Ecto neural progenitor cell (in vitro differentiated cells): ENCODE measurements at regions not wholly inside any gene's neighbourhood (a gene's known extent, or its start where the extent isn't known, plus 50 kb on each side); places are given as distances from the start of the nearest gene placed in this dataset.

Source experiments
- DNase-seq: peaks from one replicate; pipeline ENCODE4 v3.0.0-alpha.2; 2018; ENCODE audit warnings: low spot score

DNA sequence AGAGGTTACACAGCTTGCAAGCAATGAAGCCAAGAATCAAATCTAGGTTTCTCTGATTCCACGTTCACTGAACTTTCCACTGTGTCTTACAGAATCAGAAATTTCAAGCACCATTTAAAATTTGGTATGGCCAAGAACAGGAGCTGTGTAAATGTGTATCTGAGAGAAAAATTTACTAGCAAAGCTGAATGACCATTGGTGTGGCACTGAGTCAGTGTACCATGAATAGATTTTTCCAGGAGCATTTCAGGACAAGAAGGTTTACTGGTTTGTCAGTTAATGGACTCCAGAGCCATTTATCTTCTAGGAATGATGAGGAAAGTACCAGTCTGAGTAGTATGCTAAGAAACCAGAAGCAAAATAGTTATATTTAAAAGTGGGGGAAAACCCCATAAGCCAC is 269.4 kb upstream of the FAT3 start:
- no peak for DNase-seq

DNA sequence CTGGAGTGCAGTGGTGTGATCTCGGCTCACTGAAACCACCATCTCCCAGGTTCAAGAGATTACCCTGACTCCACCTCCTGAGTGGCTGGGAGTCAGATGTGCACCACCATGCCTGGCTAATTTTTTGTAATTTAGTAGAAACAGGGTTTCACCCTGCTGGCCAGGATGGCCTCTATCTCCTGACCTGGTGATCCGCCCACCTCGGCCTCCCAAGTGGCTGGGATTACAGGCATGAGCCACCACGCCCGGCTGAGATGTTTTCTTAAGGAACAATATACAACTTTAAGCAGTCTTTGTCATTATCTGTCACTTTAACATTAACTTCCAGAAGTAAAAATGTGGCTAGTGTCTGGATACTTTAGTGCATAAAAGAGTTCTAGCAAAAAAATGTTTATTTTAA is 272.6 kb upstream of the FAT3 start:
- DNase-seq, result no peak

- no peak for DNase-seq
Measured at GRCh38 chr11:91947215-91947820, 277.3 kb upstream of the FAT3 start.

DNA sequence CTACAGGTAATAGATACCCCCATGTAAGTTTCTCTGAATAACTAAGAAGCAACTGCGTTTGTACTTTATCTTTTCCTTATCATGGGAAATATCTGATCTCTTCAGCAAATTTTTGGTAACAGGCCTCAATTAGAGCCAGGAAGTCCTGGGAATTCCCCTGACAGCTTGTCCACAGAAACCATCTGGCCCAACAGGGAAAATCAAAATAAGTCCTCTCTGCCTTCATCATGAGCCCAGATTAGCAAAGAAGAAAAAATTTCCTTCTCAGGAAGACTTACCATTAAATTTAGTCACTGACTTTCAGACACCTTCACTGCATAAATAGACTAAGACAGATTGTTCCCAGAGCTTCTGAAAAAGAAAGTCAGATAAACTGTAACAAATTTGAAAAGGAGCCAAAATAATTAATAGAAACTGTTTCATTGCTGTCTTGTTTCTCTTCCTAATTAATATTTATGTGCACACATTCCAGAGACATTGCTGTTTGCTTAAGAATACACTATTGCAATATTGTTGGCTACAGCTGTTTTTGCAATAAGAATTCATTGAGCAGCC is 278.1 kb upstream of the FAT3 start:
- DNase-seq, result no peak

GRCh38 chr11:91935120-91935519 is 289.5 kb upstream of the FAT3 start:
- no peak for DNase-seq

GRCh38 chr11:91932151-91932821 is 292.3 kb upstream of the FAT3 start:
- no peak for DNase-seq

DNA sequence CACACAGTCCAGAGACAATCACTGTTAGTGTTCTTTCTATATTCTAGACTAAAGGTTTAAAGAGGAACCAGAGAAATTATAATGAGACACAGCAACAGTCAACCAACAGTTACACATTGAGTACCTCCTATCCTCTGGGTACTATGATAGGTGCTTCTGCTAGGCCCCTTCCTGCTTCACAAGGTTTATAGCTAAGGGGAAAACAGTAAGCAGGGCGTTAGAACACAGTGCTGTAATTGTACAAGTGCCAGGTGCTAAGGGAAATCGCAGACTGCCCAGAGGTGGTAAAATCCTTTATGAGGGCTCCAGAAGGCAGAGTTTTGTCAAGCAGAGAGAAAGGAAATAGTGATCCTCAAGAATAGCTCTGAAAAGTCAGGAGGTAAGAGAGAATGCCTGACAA is 297.2 kb upstream of the FAT3 start:
- DNase-seq, result no peak

DNA sequence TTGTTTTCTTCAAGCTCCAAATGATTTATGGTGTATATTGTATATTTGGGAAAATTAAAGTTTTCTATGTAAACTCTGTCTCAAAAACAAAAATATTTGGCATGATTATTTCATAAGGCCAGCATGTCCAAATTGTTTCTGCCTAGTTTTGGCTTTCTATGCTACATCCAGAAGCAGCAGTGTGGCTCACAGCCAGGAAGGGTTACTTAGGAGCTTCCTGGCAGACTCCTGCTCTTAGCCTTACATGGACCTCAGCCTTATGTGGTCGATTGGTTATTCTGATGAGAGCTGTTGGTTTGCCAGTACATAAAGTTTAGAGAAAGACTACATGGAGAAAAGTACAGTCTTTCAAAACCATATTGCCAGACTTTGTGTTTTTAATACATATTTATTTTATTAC is 297.7 kb upstream of the FAT3 start:
- DNase-seq, result no peak

GRCh38 chr11:91922846-91923245 is 301.8 kb upstream of the FAT3 start:
- no peak for DNase-seq

GRCh38 chr11:91921974-91922373 is 302.6 kb upstream of the FAT3 start:
- DNase-seq, result no peak

GRCh38 chr11:91913407-91913806 is 311.2 kb upstream of the FAT3 start:
- DNase-seq, result no peak

- no peak for DNase-seq
Measured at GRCh38 chr11:91912322-91912721, 312.3 kb upstream of the FAT3 start.

GRCh38 chr11:91906871-91907624 is 317.6 kb upstream of the FAT3 start:
- DNase-seq, result no peak

GRCh38 chr11:91904792-91905785 is 319.5 kb upstream of the FAT3 start:
- DNase-seq, result no peak

DNA sequence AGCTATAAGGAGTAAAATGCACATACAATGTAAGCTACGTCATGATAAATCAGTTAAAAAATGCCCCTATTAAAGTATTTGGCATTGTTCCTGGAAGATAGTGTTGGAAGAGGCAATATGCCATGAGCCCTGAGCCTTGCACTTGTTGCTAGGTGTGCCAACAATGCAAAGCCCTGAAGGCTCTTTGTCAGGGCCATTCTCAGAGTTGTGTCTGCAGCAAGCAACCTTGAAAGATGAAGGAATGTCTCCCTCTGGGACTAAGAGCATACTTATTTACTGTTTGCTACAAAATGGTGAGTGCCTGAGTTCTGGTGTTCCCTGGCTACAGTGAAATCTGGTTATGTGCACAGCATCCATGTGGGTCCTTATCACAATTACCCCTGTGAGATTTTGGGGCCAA is 322.3 kb upstream of the FAT3 start:
- DNase-seq, result no peak

DNA sequence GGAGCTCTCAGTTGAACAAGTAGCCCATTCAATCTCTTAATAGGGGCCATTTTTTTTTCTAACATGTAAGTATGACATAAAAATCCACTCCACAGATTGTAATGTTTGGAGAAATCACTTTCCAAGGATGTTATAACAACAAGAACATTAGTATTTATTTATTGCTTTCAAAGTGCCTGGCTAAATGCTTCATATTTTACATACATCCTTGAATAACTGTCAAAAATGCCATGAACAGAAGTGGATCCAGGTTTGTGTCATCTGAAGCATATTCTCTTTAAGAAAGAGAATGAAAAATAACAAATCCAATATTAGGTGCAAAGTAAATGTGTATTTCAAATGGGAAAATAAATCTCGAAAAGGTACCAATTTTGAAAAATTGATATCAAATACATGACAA is 344.0 kb upstream of the FAT3 start:
- DNase-seq, result no peak

DNA sequence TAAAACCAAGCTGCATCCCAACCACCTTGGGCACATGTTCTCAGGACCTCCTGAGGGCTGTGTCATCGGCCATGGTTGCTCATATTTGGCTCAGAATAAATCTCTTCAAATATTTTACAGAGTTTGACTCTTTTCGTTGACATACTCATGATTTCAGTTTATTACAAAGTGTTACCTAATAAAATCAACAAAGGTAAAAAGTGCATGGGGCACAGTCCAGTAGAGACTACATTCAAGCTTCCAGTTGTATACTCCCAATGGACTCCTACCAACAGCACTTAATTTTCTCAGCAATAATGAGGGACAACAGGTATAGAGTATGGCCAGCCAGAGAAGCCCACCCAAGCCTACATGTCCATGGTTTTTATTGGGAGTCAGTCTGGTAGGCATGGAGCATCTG is 347.9 kb upstream of the FAT3 start:
- DNase-seq, result no peak

DNA sequence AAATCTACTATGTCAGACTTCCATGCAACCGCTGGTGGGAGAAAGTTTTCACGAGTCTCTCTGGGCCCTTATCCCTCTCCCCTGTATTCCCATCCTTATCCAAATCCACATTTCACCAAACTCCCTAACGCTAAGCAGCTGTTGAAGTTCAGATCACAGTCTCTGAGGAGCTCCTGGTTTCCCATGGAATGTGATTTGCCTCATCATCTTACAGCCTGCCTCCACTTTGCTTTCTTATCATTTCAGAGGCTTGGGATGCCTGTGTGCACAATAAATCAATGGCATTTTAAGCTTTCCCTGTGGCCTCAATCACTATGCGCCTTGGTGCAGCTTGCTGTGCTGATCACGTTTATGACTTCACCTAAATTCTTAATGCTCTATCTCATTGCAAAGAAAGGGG is 352.4 kb upstream of the FAT3 start:
- no peak for DNase-seq

DNA sequence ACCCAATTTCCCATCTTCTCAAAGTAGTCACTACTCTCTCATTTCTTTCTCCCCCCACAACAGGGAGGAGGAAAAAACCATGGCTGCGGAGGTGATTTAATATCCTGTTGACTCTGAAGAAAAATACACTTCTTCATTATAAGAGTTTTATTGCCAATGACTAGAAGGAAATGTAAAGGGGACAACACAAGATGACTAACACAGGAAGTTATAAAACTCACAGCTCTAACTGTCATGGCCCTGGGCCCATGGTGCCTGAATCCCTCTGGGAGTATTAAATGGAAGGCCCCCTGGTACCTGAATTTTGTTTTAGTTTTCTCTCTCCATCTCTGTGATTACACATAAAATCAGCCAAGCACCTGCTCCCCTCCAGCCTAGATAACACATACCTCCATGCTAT is 352.8 kb upstream of the FAT3 start:
- DNase-seq, result no peak

DNA sequence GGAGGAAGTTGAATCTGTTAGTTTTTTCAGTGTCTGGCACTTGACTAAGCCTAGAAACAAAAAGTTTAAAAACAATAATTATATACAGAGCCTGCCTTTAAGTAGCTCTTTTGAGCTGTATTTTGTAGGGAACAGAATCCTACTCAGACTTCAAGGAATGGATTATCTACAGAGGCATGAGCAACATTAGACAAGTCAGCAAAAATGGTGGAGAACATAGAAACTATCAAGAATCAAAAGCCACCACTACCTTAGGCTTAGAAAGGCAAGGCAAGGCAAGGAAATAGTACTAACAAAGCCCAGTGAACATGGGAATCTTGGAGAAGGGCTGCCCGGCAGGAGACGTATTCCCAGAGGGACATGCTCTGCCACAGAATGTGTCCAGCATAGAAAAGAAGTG is 353.6 kb upstream of the FAT3 start:
- no peak for DNase-seq

GRCh38 chr11:91869686-91870085 is 354.9 kb upstream of the FAT3 start:
- no peak for DNase-seq

- no peak for DNase-seq
Measured at GRCh38 chr11:91866642-91867041, 358.0 kb upstream of the FAT3 start.
